Endodermal cell (in vitro differentiated cells): ENCODE measurements at regions not wholly inside any gene's neighbourhood (a gene's known extent, or its start where the extent isn't known, plus 50 kb on each side); places are given as distances from the start of the nearest gene placed in this dataset.
"Not testable (repeated sequence)": the region's sequence is repeated elsewhere in the genome, so short reads cannot be mapped to it uniquely, and the experiment has no call there.

Source experiments
- DNase-seq: peaks from one replicate; pipeline ENCODE4 v3.0.0-alpha.2; 2017
- H3K27ac ChIP-seq: 2 replicates; pipeline ENCODE4 v1.5.1; 2013; ENCODE audit warnings: mild to moderate bottlenecking, low read depth, low read length, moderate library complexity
- H3K27me3 ChIP-seq: 2 replicates; pipeline ENCODE4 v1.6.1; 2013; ENCODE audit warnings: mild to moderate bottlenecking, low read length, moderate library complexity; ENCODE audit not compliant: insufficient read depth, control insufficient read depth, poor library complexity, severe bottlenecking
- H3K36me3 ChIP-seq: 2 replicates; pipeline ENCODE4 v1.7.0; 2013; ENCODE audit warnings: mild to moderate bottlenecking, low read length, moderate library complexity; ENCODE audit not compliant: control insufficient read depth, insufficient read depth
- H3K4me1 ChIP-seq: one replicate; pipeline ENCODE4 v1.7.0; 2013; ENCODE audit warnings: low read length; ENCODE audit not compliant: control insufficient read depth, insufficient read depth
- H3K4me3 ChIP-seq: 2 replicates; pipeline ENCODE4 v1.5.1; 2013; ENCODE audit warnings: mild to moderate bottlenecking, low read length, moderate library complexity
- H3K9ac ChIP-seq: 2 replicates; pipeline ENCODE4 v1.6.1; 2013; ENCODE audit warnings: mild to moderate bottlenecking, low read length, moderate library complexity; ENCODE audit not compliant: poor library complexity, severe bottlenecking; ENCODE audit errors: extremely low read depth
- H3K9me3 ChIP-seq: 2 replicates; pipeline ENCODE4 v1.6.1; 2013; ENCODE audit warnings: mild to moderate bottlenecking, low read length, moderate library complexity; ENCODE audit not compliant: control insufficient read depth
- H3K27ac Mint-ChIP-seq: 2 replicates; pipeline ENCODE4 v1.8.0; 2020; ENCODE audit warnings: mixed read lengths
- H3K27me3 Mint-ChIP-seq: 2 replicates; pipeline ENCODE4 v1.8.0; 2021; ENCODE audit warnings: mild to moderate bottlenecking, mixed read lengths; ENCODE audit not compliant: insufficient read depth
- H3K36me3 Mint-ChIP-seq: 2 replicates; pipeline ENCODE4 v1.8.0; 2020; ENCODE audit warnings: low read depth, mixed read lengths
- H3K4me1 Mint-ChIP-seq: 2 replicates; pipeline ENCODE4 v1.8.0; 2020; ENCODE audit warnings: mixed read lengths
- H3K4me3 Mint-ChIP-seq: 2 replicates; pipeline ENCODE4 v1.8.0; 2020; ENCODE audit warnings: mild to moderate bottlenecking, moderate library complexity, mixed read lengths
- H3K9me3 Mint-ChIP-seq: 2 replicates; pipeline ENCODE4 v1.8.0; 2020; ENCODE audit warnings: mild to moderate bottlenecking, mixed read lengths
- WGBS, 2 experiments: methylation state at CpG; one replicate each; pipeline versions ENCODE4 v1.1.5 to v1.1.7; 2013; ENCODE audit warnings: missing lambda C conversion rate in 2 of 2, mixed read lengths in 1 of 2; ENCODE audit not compliant: insufficient coverage in 1 of 2, insufficient read length in 1 of 2; 5-methylcytosine and 5-hydroxymethylcytosine counted together
- TF ChIP-seq, protein P1 (sequence below): fragments of 200-600 bp; sonication (generic); conservative IDR thresholded peaks from 2 replicates; pipeline ENCODE4 v1.5.0; 2021; ENCODE audit warnings: antibody characterized with exemption, mild to moderate bottlenecking

DNA sequence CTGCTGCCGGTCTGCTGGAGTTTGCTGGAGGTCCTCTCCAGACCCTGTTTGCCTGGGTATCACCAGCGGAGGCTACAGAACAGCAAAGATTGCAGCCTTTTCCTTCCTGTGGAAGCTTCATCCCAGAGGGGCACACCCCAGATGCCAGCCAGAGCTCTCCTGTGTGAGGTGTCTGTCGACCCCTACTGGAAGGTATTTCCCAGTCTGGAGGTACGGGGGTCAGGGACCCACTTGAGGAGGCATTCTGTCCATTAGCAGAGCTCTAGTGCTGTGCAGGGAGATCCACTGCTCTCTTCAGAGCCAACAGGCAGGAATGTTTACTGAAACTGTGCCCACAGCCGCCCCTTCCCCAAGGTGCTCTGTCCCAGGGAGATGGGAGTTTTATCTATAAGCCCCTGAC is 823.1 kb upstream of the HS3ST5 start:
- not testable (repeated sequence) for H3K27me3 ChIP-seq, H3K27me3 Mint-ChIP-seq, H3K4me1 ChIP-seq, H3K4me3 ChIP-seq, H3K9me3 Mint-ChIP-seq, H3K27ac ChIP-seq, H3K27ac Mint-ChIP-seq, H3K4me3 Mint-ChIP-seq, H3K9ac ChIP-seq, H3K36me3 Mint-ChIP-seq, H3K4me1 Mint-ChIP-seq, H3K36me3 ChIP-seq
- WGBS, 2 experiments, result 78 to 87% methylated on average over 2 to 5 of the region's 5 CpGs
- peak; percentile 76 for DNase-seq
- H3K9me3 ChIP-seq, result peaks cover 12% of the 10 kb centered on the region
- TF ChIP-seq, protein P1, sequence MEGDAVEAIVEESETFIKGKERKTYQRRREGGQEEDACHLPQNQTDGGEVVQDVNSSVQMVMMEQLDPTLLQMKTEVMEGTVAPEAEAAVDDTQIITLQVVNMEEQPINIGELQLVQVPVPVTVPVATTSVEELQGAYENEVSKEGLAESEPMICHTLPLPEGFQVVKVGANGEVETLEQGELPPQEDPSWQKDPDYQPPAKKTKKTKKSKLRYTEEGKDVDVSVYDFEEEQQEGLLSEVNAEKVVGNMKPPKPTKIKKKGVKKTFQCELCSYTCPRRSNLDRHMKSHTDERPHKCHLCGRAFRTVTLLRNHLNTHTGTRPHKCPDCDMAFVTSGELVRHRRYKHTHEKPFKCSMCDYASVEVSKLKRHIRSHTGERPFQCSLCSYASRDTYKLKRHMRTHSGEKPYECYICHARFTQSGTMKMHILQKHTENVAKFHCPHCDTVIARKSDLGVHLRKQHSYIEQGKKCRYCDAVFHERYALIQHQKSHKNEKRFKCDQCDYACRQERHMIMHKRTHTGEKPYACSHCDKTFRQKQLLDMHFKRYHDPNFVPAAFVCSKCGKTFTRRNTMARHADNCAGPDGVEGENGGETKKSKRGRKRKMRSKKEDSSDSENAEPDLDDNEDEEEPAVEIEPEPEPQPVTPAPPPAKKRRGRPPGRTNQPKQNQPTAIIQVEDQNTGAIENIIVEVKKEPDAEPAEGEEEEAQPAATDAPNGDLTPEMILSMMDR, result peak; percentile 70

DNA sequence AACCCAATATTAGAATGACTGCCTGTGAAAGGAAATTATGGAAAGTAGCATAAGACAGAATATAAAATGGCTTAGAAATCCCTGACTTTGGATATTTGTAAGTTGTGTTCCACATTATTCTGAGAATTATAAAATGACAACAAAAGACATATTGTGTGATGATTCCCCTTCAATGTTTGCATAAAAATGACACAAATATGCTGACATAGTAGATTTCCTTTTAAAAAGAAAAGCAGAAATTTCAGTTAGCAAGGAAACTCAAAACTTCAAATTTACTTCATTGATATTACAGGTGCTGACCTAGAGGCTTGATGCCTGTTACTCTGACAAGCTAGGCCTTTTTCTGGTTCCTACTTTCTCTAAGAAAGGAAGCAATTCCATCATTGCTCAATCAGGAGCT is 816.9 kb upstream of the HS3ST5 start:
- H3K27me3 Mint-ChIP-seq, result no peaks in the 10 kb centered on the region
- no peak overlapping the region for H3K4me3 Mint-ChIP-seq

DNA sequence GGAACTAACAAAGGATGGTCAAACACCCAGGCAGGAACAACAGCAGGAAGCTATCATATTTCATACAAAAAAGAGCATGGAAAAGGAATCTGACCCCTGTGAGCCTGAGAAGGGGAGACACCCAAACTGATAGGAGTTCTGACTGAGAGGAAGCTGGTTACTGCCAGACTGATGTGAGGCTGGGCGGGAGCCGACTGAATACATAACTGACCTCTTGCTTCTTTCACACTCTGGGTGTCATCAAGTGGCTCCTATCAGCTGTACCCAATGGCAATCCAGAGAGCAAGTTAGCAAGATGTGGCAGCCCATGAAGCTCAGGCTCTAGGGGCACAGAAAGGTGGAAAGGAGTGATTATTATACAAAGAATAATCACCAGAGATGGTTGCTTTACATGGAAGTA is 795.1 kb upstream of the HS3ST5 start:
- no peaks in the 10 kb centered on the region for H3K27me3 Mint-ChIP-seq
- Histone ChIP-seq H3K9ac (no peak overlapping the region), H3K9me3 (peaks cover under 1% of the 10 kb centered on the region), H3K27me3 (no peaks in the 10 kb centered on the region), H3K27ac (no peak overlapping the region), H3K4me1 (no peaks in the 10 kb centered on the region), H3K4me3 (no peak overlapping the region), H3K36me3 (no peaks in the 10 kb centered on the region)
- H3K36me3 Mint-ChIP-seq, result no peaks in the 10 kb centered on the region
- WGBS, 2 experiments, result 85% methylated on average over 2 of the region's 2 CpGs; no CpG with 5 or more reads in 1 of the 2 experiments
- no peak overlapping the region for H3K4me3 Mint-ChIP-seq
- H3K4me1 Mint-ChIP-seq, result peaks cover 4% of the 10 kb centered on the region
- TF ChIP-seq, protein P1, result no peak
- H3K27ac Mint-ChIP-seq, result no peak overlapping the region
- peak; percentile 56 for DNase-seq
- H3K9me3 Mint-ChIP-seq, result no peaks in the 10 kb centered on the region

More for the DNA sequence above, 816.9 kb upstream of the HS3ST5 start:
- Histone ChIP-seq H3K9me3 (peaks cover under 1% of the 10 kb centered on the region), H3K4me1 (no peaks in the 10 kb centered on the region), H3K36me3 (no peaks in the 10 kb centered on the region), H3K4me3 (no peak overlapping the region), H3K27me3 (no peaks in the 10 kb centered on the region), H3K9ac (no peak overlapping the region), H3K27ac (no peak overlapping the region)
- H3K36me3 Mint-ChIP-seq, result no peaks in the 10 kb centered on the region
- no peak overlapping the region for H3K27ac Mint-ChIP-seq
- H3K9me3 Mint-ChIP-seq, result peaks cover 5% of the 10 kb centered on the region
- TF ChIP-seq, protein P1, result no peak
- no peaks in the 10 kb centered on the region for H3K4me1 Mint-ChIP-seq
- no peak for DNase-seq
